ENCODE measurements at regions not wholly inside any gene's neighbourhood (a gene's known extent, or its start where the extent isn't known, plus 50 kb on each side); places are given as distances from the start of the nearest gene placed in this dataset.

DNA sequence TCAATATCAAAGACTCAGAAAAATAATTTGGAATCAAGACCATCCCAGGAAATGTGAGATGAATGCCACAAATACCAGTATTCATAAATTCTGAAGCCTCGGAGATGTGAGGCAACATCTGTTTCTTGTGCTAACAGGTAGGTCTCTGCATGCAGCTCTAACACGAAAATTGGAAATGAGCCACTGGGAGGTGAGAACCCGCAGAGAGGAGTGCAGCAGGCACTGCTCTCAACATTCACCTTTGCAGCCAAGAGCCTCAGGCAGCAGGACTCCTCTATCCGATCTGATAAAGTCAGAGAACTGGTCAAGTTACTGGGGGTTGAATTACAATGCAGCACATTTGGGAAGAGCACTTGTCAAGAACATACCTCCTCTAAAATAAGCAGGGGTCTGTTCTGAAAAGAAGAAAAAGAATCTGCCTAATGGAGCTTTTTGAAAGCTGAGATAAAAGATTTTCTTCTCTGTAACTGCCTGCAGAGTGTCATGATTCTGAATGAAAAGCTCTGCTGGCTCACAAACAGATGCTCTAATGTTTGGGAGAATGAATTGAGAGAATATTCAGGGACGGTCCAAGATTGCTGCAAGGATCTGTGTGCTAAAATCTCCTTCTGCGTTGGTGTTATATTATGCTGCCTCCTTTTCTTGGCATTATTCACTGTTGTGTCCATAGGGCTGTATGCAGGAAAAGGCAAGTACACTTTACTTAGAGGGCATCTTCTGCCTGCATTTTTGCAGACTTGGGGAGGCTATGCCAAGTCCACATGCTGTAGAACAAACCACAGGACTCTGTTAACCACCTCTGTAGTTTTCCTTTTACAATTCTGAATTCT is 209.6 kb upstream of the KRR1 start:
- TF ChIP-seq, protein P1, sequence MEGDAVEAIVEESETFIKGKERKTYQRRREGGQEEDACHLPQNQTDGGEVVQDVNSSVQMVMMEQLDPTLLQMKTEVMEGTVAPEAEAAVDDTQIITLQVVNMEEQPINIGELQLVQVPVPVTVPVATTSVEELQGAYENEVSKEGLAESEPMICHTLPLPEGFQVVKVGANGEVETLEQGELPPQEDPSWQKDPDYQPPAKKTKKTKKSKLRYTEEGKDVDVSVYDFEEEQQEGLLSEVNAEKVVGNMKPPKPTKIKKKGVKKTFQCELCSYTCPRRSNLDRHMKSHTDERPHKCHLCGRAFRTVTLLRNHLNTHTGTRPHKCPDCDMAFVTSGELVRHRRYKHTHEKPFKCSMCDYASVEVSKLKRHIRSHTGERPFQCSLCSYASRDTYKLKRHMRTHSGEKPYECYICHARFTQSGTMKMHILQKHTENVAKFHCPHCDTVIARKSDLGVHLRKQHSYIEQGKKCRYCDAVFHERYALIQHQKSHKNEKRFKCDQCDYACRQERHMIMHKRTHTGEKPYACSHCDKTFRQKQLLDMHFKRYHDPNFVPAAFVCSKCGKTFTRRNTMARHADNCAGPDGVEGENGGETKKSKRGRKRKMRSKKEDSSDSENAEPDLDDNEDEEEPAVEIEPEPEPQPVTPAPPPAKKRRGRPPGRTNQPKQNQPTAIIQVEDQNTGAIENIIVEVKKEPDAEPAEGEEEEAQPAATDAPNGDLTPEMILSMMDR (IDR thresholded peaks at IDR 0.05; ENCODE audit: insufficient read depth, low read length), result no peak
- no peak for TF ChIP-seq POLR2AphosphoS5 (IDR thresholded peaks at IDR 0.05; ENCODE audit: low read depth)
